ENCODE measurements at regions not wholly inside any gene's neighbourhood (a gene's known extent, or its start where the extent isn't known, plus 50 kb on each side); places are given as distances from the start of the nearest gene placed in this dataset.

DNA sequence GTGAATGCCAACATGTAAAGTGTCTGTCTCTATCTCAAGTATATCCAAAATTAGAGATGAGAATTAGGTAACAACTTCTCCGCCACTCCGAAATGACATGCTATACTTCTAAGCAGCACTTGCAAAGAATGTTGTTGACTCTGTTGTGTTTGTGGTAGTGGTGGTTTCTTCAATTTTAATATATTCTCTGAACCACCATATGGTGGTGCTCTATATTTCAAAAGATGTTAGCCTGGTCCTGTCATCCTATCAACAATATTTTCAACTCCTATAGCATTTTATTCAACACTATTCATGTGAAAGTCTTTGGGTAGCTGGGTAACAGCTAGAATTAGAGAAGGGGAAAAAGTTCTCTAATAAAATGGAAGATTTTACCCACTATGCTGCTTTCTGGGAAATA, 1622.8 kb upstream of the IGFBP7 start:
- TF ChIP-seq, protein P1, sequence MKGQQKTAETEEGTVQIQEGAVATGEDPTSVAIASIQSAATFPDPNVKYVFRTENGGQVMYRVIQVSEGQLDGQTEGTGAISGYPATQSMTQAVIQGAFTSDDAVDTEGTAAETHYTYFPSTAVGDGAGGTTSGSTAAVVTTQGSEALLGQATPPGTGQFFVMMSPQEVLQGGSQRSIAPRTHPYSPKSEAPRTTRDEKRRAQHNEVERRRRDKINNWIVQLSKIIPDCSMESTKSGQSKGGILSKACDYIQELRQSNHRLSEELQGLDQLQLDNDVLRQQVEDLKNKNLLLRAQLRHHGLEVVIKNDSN (IDR thresholded peaks at IDR 0.05; ENCODE audit: borderline replicate concordance, extremely low read length, insufficient read depth, low read depth, low read length): no peak
- no peak for TF ChIP-seq EP300 (IDR thresholded peaks at IDR 0.05; ENCODE audit: borderline replicate concordance in 1 of 2, control insufficient read depth in 1 of 2, low read depth in 2 of 2, low read length in 2 of 2)

Measured in GM12878 (cell line).